SK-N-SH treated with all-trans-retinoic acid at 6 μM for 48 hours (cell line): ENCODE measurements at regions not wholly inside any gene's neighbourhood (a gene's known extent, or its start where the extent isn't known, plus 50 kb on each side); places are given as distances from the start of the nearest gene placed in this dataset.

Source experiments
- ATAC-seq: fragments of 200-7000 bp; cut with Tn5 transposase; 3 replicates; pipeline ENCODE4 v1.9.1; 2020; ENCODE audit warnings: mild to moderate bottlenecking, moderate library complexity
- BACH2 ChIP-seq: fragments of 250-450 bp; sonication (Bioruptor Pico); IDR thresholded peaks from 2 replicates; pipeline ENCODE4 v1.9.0; 2021; ENCODE audit warnings: mild to moderate bottlenecking, borderline replicate concordance
- CREB5 ChIP-seq: fragments of 250-450 bp; sonication (Bioruptor Pico); IDR thresholded peaks from 2 replicates; pipeline ENCODE4 v1.5.1; 2020; ENCODE audit warnings: low read depth, mild to moderate bottlenecking, moderate library complexity
- CSDC2 ChIP-seq: fragments of 250-450 bp; sonication (Bioruptor Pico); IDR thresholded peaks from 2 replicates; pipeline ENCODE4 v1.5.0; 2020; ENCODE audit warnings: mild to moderate bottlenecking, moderate library complexity
- CSRNP3 ChIP-seq: fragments of 250-450 bp; sonication (Bioruptor Pico); IDR thresholded peaks from 2 replicates; pipeline ENCODE4 v1.5.1; 2021; ENCODE audit warnings: mild to moderate bottlenecking, moderate library complexity
- ESRRG ChIP-seq: fragments of 250-450 bp; sonication (Bioruptor Pico); IDR thresholded peaks from 2 replicates; pipeline ENCODE4 v1.6.1; 2021; ENCODE audit warnings: mild to moderate bottlenecking
- GLIS3 ChIP-seq: fragments of 250-450 bp; sonication (Bioruptor Pico); IDR thresholded peaks from 2 replicates; pipeline ENCODE4 v1.5.0; 2020; ENCODE audit warnings: mild to moderate bottlenecking, moderate library complexity
- ISL1 ChIP-seq: fragments of 250-450 bp; sonication (Bioruptor Pico); IDR thresholded peaks from 2 replicates; pipeline ENCODE4 v2.1.2; 2022; ENCODE audit warnings: mild to moderate bottlenecking, moderate library complexity
- OSR1 ChIP-seq: fragments of 250-450 bp; sonication (Bioruptor Pico); IDR thresholded peaks from 2 replicates; pipeline ENCODE4 v1.8.0; 2022; ENCODE audit warnings: moderate library complexity, mild to moderate bottlenecking, inconsistent platforms
- PPARA ChIP-seq: fragments of 250-450 bp; sonication (Bioruptor Pico); IDR thresholded peaks from 2 replicates; pipeline ENCODE4 v1.5.0; 2020; ENCODE audit warnings: mild to moderate bottlenecking, borderline replicate concordance
- RARB ChIP-seq: fragments of 250-450 bp; sonication (Bioruptor Pico); IDR thresholded peaks from 2 replicates; pipeline ENCODE4 v1.8.0; 2021; ENCODE audit warnings: mild to moderate bottlenecking, moderate library complexity
- SNAI2 ChIP-seq: fragments of 250-450 bp; sonication (Bioruptor Pico); IDR thresholded peaks from 2 replicates; pipeline ENCODE4 v1.5.0; 2020; ENCODE audit warnings: mild to moderate bottlenecking, moderate library complexity
- TCF4 ChIP-seq: fragments of 250-450 bp; sonication (Bioruptor Pico); IDR thresholded peaks from 2 replicates; pipeline ENCODE4 v1.8.0; 2021; ENCODE audit warnings: mild to moderate bottlenecking, moderate library complexity, borderline replicate concordance
- TOX ChIP-seq: fragments of 250-450 bp; sonication (Bioruptor Pico); IDR thresholded peaks from 2 replicates; pipeline ENCODE4 v1.8.0; 2021; ENCODE audit warnings: mild to moderate bottlenecking, moderate library complexity, borderline replicate concordance
- ZC3H10 ChIP-seq: fragments of 250-450 bp; sonication (Bioruptor Pico); IDR thresholded peaks from 2 replicates; pipeline ENCODE4 v1.5.1; 2021; ENCODE audit warnings: mild to moderate bottlenecking, moderate library complexity
- ZFP3 ChIP-seq: fragments of 250-450 bp; sonication (Bioruptor Pico); IDR thresholded peaks from 2 replicates; pipeline ENCODE4 v1.5.0; 2020; ENCODE audit warnings: mild to moderate bottlenecking, moderate library complexity
- ZNF565 ChIP-seq: fragments of 450-650 bp; formaldehyde crosslinking; conservative IDR thresholded peaks from 2 replicates; pipeline ENCODE4 v1.5.0; 2020; ENCODE audit warnings: low read depth, mild to moderate bottlenecking, moderate library complexity
- ZNF70 ChIP-seq: fragments of 450-650 bp; formaldehyde crosslinking; IDR thresholded peaks from 2 replicates; pipeline ENCODE4 v1.5.0; 2020; ENCODE audit warnings: mild to moderate bottlenecking, moderate library complexity
- TF ChIP-seq, protein P1 (sequence below): fragments of 250-450 bp; sonication (Bioruptor Pico); IDR thresholded peaks from 2 replicates; pipeline ENCODE4 v1.8.0; 2020; ENCODE audit warnings: mild to moderate bottlenecking, moderate library complexity, borderline replicate concordance
- TF ChIP-seq, protein P2 (sequence below): fragments of 250-450 bp; sonication (Bioruptor Pico); IDR thresholded peaks from 2 replicates; pipeline ENCODE4 v1.8.0; 2021; ENCODE audit warnings: low read depth, mild to moderate bottlenecking, moderate library complexity, borderline replicate concordance
- TF ChIP-seq, protein P3 (sequence below): fragments of 250-450 bp; sonication (Bioruptor Pico); IDR thresholded peaks from 2 replicates; pipeline ENCODE4 v1.5.0; 2020; ENCODE audit warnings: mild to moderate bottlenecking, moderate library complexity

GRCh38 chr3:56927855-56928254, 126.1 kb upstream of the ARHGEF3 start (continued):
- no peak for TF ChIP-seq ESRRG (CRISPR knock-in tag)
- TF ChIP-seq BACH2 (CRISPR knock-in tag): no peak
- TF ChIP-seq ZFP3 (CRISPR knock-in tag): no peak
- TF ChIP-seq ZC3H10: no peak
- TF ChIP-seq ISL1 (CRISPR knock-in tag): no peak
- TF ChIP-seq RARB: no peak
- TF ChIP-seq GLIS3 (CRISPR knock-in tag): no peak

- TF ChIP-seq TCF4 (peak; percentile 9), CREB5 (CRISPR knock-in tag) (no peak), ZFP3 (CRISPR knock-in tag) (peak; percentile 92)
- TF ChIP-seq, protein P1, sequence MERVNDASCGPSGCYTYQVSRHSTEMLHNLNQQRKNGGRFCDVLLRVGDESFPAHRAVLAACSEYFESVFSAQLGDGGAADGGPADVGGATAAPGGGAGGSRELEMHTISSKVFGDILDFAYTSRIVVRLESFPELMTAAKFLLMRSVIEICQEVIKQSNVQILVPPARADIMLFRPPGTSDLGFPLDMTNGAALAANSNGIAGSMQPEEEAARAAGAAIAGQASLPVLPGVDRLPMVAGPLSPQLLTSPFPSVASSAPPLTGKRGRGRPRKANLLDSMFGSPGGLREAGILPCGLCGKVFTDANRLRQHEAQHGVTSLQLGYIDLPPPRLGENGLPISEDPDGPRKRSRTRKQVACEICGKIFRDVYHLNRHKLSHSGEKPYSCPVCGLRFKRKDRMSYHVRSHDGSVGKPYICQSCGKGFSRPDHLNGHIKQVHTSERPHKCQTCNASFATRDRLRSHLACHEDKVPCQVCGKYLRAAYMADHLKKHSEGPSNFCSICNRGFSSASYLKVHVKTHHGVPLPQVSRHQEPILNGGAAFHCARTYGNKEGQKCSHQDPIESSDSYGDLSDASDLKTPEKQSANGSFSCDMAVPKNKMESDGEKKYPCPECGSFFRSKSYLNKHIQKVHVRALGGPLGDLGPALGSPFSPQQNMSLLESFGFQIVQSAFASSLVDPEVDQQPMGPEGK (CRISPR knock-in tag): 0 out of 2 replicates have a peak, but pooled peaks have one; percentile 6
- ATAC-seq: no peak; the same call in 2 of the 3 replicates
These were observed 125.2 kb upstream of the ARHGEF3 start for GRCh38 chr3:56926947-56927282.

- ATAC-seq: peak; percentile 70
- no peak for TF ChIP-seq PPARA (CRISPR knock-in tag)
- no peak for TF ChIP-seq ZNF565 (CRISPR knock-in tag)
- no peak for TF ChIP-seq ZC3H10
- TF ChIP-seq CSDC2 (CRISPR knock-in tag): no peak
- peak; percentile 58 for TF ChIP-seq TCF4
- peak; percentile 87 for TF ChIP-seq ISL1 (CRISPR knock-in tag)
- TF ChIP-seq SNAI2 (CRISPR knock-in tag): no peak
- TF ChIP-seq BACH2 (CRISPR knock-in tag): no peak
- TF ChIP-seq CSRNP3 (CRISPR knock-in tag): no peak
- no peak for TF ChIP-seq ESRRG (CRISPR knock-in tag)
- TF ChIP-seq, protein P2, sequence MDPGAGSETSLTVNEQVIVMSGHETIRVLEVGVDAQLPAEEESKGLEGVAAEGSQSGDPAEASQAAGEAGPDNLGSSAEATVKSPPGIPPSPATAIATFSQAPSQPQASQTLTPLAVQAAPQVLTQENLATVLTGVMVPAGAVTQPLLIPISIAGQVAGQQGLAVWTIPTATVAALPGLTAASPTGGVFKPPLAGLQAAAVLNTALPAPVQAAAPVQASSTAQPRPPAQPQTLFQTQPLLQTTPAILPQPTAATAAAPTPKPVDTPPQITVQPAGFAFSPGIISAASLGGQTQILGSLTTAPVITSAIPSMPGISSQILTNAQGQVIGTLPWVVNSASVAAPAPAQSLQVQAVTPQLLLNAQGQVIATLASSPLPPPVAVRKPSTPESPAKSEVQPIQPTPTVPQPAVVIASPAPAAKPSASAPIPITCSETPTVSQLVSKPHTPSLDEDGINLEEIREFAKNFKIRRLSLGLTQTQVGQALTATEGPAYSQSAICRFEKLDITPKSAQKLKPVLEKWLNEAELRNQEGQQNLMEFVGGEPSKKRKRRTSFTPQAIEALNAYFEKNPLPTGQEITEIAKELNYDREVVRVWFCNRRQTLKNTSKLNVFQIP (CRISPR knock-in tag): no peak
- TF ChIP-seq ZFP3 (CRISPR knock-in tag): no peak
- TF ChIP-seq, protein P1 (CRISPR knock-in tag): peak; percentile 35; the same call in 1 of the 2 replicates
- TF ChIP-seq TOX (CRISPR knock-in tag): no peak
- TF ChIP-seq ZNF70: no peak
- TF ChIP-seq RARB: no peak
- TF ChIP-seq, protein P3, sequence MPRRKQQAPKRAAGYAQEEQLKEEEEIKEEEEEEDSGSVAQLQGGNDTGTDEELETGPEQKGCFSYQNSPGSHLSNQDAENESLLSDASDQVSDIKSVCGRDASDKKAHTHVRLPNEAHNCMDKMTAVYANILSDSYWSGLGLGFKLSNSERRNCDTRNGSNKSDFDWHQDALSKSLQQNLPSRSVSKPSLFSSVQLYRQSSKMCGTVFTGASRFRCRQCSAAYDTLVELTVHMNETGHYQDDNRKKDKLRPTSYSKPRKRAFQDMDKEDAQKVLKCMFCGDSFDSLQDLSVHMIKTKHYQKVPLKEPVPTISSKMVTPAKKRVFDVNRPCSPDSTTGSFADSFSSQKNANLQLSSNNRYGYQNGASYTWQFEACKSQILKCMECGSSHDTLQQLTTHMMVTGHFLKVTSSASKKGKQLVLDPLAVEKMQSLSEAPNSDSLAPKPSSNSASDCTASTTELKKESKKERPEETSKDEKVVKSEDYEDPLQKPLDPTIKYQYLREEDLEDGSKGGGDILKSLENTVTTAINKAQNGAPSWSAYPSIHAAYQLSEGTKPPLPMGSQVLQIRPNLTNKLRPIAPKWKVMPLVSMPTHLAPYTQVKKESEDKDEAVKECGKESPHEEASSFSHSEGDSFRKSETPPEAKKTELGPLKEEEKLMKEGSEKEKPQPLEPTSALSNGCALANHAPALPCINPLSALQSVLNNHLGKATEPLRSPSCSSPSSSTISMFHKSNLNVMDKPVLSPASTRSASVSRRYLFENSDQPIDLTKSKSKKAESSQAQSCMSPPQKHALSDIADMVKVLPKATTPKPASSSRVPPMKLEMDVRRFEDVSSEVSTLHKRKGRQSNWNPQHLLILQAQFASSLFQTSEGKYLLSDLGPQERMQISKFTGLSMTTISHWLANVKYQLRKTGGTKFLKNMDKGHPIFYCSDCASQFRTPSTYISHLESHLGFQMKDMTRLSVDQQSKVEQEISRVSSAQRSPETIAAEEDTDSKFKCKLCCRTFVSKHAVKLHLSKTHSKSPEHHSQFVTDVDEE (CRISPR knock-in tag): no peak
- no peak for TF ChIP-seq CREB5 (CRISPR knock-in tag)
- TF ChIP-seq OSR1: no peak
These were observed 124.6 kb upstream of the ARHGEF3 start for GRCh38 chr3:56926243-56926946.
